AG04450 (cell line): ENCODE measurements at regions not wholly inside any gene's neighbourhood (a gene's known extent, or its start where the extent isn't known, plus 50 kb on each side); places are given as distances from the start of the nearest gene placed in this dataset.

Source experiments
- CTCF ChIA-PET: fragments of 300-600, 350-600 bp; formaldehyde crosslinking; extraction: SDS; loops from one replicate; lab custom pipeline; 2022; ENCODE audit warnings: antibody characterized with exemption, inconsistent platforms; lab: Charles Lee
- POLR2A ChIA-PET: fragments of 350-600 bp; formaldehyde crosslinking; extraction: SDS; loops from one replicate; lab custom pipeline; 2021; ENCODE audit warnings: antibody characterized with exemption, inconsistent platforms; lab: Yijun Ruan, JAX
- DNase-seq: peaks from one replicate; pipeline ENCODE4 v3.0.0-alpha.2; 2011; ENCODE audit warnings: low read depth, low spot score
- H3K27ac ChIP-seq: one replicate; pipeline ENCODE4 v1.5.1; 2012; ENCODE audit warnings: low read depth, low read length, control low read depth
- H3K27me3 ChIP-seq: one replicate; pipeline ENCODE4 v1.6.0; 2012; ENCODE audit warnings: low read length; ENCODE audit not compliant: control insufficient read depth, insufficient read depth
- H3K4me3 ChIP-seq: 2 replicates; pipeline ENCODE4 v1.5.1; 2011; ENCODE audit warnings: mild to moderate bottlenecking, low read depth, low read length, control low read depth
- H3K9me3 ChIP-seq: 2 replicates; pipeline ENCODE4 v1.5.1; 2012; ENCODE audit warnings: low read length; ENCODE audit not compliant: control insufficient read depth, insufficient read depth
- CTCF ChIP-seq: IDR thresholded peaks from 2 replicates; pipeline ENCODE4 v1.5.1; 2011; ENCODE audit warnings: low read depth, low read length, control low read depth, inconsistent platforms

GRCh38 chr4:96833831-96834230, 993.9 kb downstream of the PDHA2 start:
- ChIA-PET CTCF (no interaction called here), POLR2A (no interaction called here)
- 0 out of 2 replicates have a peak, but pooled peaks cover 3% of the 10 kb centered on the region for H3K9me3 ChIP-seq
- no peaks in the 10 kb centered on the region for H3K27me3 ChIP-seq
- H3K4me3 ChIP-seq: no peak overlapping the region
- no peak for DNase-seq
- H3K27ac ChIP-seq: no peak overlapping the region
- TF ChIP-seq CTCF: no peak

- no peaks in the 10 kb centered on the region for H3K9me3 ChIP-seq
- no peaks in the 10 kb centered on the region for H3K27me3 ChIP-seq
- no peak for DNase-seq
- ChIA-PET POLR2A (no interaction called here), CTCF (no interaction called here)
- H3K27ac ChIP-seq: no peak overlapping the region
- H3K4me3 ChIP-seq: no peak overlapping the region
- TF ChIP-seq CTCF: no peak
Measured at GRCh38 chr4:96835991-96836390, 996.1 kb downstream of the PDHA2 start.

GRCh38 chr4:96839441-96839840, 999.5 kb downstream of the PDHA2 start:
- Histone ChIP-seq H3K9me3 (no peaks in the 10 kb centered on the region), H3K4me3 (no peak overlapping the region), H3K27me3 (no peaks in the 10 kb centered on the region), H3K27ac (no peak overlapping the region)
- TF ChIP-seq CTCF: no peak
- POLR2A ChIA-PET: no interaction called here
- no peak for DNase-seq
- CTCF ChIA-PET: no interaction called here

GRCh38 chr4:96841801-96842200, 1001.9 kb downstream of the PDHA2 start:
- Histone ChIP-seq H3K9me3 (no peaks in the 10 kb centered on the region), H3K27me3 (no peaks in the 10 kb centered on the region), H3K27ac (no peak overlapping the region), H3K4me3 (no peak overlapping the region)
- DNase-seq: no peak
- CTCF ChIA-PET: no interaction called here
- no peak for TF ChIP-seq CTCF
- POLR2A ChIA-PET: no interaction called here

- no peak for TF ChIP-seq CTCF
- Histone ChIP-seq H3K27ac (no peak overlapping the region), H3K9me3 (no peaks in the 10 kb centered on the region), H3K4me3 (no peak overlapping the region), H3K27me3 (no peaks in the 10 kb centered on the region)
- ChIA-PET CTCF (no interaction called here), POLR2A (no interaction called here)
- DNase-seq: no peak
Measured at GRCh38 chr4:96844858-96845490, 1005.1 kb downstream of the PDHA2 start.
